ENCODE measurements at regions not wholly inside any gene's neighbourhood (a gene's known extent, or its start where the extent isn't known, plus 50 kb on each side); places are given as distances from the start of the nearest gene placed in this dataset.

DNA sequence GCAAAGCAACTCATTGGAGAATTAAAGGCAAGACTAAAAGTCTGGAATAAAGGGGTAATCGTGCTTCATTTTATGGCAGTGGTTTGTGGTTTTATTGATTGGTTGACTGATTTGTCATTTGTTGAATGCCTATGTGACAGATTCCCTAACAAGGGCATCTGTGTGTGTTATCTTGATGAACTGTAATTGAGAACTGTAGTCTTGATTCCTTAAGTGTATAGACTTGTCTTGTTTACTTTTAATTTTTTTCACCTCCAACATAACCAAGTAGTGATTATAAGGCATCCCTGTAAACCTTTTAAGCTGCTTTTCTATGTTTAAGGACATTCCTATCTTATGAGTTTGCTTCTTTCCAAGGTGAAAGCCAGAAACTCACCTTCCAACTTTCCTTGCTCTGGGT, 216.0 kb upstream of the TAPT1 start:
- no peak for TF ChIP-seq CTCF (IDR thresholded peaks at IDR 0.05)
- TF ChIP-seq POLR2A (IDR thresholded peaks at IDR 0.05): no peak

Data from thyroid gland (tissue), 4 donors.